HL-60 (cell line): ENCODE measurements at regions not wholly inside any gene's neighbourhood (a gene's known extent, or its start where the extent isn't known, plus 50 kb on each side); places are given as distances from the start of the nearest gene placed in this dataset.

ENCODE experiments used
- DNase-seq, 2 experiments: peaks; one replicate each; pipeline ENCODE4 v3.0.0-alpha.2; 2010 to 2020; ENCODE audit warnings: low read depth in 1 of 2, low spot score in 1 of 2
- H3K27ac ChIP-seq: fragments of 250-450 bp; sonication (Bioruptor Pico); replicated peaks from 2 replicates; pipeline ENCODE4 v1.5.1; 2020; ENCODE audit warnings: mild to moderate bottlenecking, moderate library complexity
- H3K27me3 ChIP-seq: fragments of 250-450 bp; sonication (Bioruptor Pico); 2 replicates; pipeline ENCODE4 v1.5.1; 2021; ENCODE audit warnings: mild to moderate bottlenecking, moderate library complexity; ENCODE audit not compliant: insufficient read depth, poor library complexity, severe bottlenecking
- H3K4me3 ChIP-seq: replicated peaks from 2 replicates; pipeline ENCODE4 v1.5.1; 2011; ENCODE audit warnings: mild to moderate bottlenecking, control low read depth, low read length; ENCODE audit not compliant: insufficient read depth
- CTCF ChIP-seq: IDR thresholded peaks from one replicate; pipeline ENCODE4 v1.5.1; 2011; ENCODE audit warnings: low read length, control low read depth, inconsistent platforms; ENCODE audit not compliant: insufficient read depth
- GABPA ChIP-seq: IDR thresholded peaks from 2 replicates; pipeline ENCODE4 v1.6.1; 2012; ENCODE audit warnings: low read depth
- POLR2AphosphoS5 ChIP-seq: IDR thresholded peaks from 2 replicates; pipeline ENCODE4 v1.6.1; 2012; ENCODE audit warnings: low read depth
- SPI1 ChIP-seq: IDR thresholded peaks from 2 replicates; pipeline ENCODE4 v1.6.1; 2012; ENCODE audit warnings: low read depth, mild to moderate bottlenecking, borderline replicate concordance
- TF ChIP-seq, protein P1 (sequence below): IDR thresholded peaks from 2 replicates; pipeline ENCODE4 v1.6.1; 2012; ENCODE audit warnings: low read depth; ENCODE audit not compliant: insufficient replicate concordance

- no peak for DNase-seq
- Histone ChIP-seq H3K27me3 (peaks cover 3% of the 10 kb centered on the region), H3K27ac (no peak overlapping the region), H3K4me3 (no peak overlapping the region)
- TF ChIP-seq, protein P1, sequence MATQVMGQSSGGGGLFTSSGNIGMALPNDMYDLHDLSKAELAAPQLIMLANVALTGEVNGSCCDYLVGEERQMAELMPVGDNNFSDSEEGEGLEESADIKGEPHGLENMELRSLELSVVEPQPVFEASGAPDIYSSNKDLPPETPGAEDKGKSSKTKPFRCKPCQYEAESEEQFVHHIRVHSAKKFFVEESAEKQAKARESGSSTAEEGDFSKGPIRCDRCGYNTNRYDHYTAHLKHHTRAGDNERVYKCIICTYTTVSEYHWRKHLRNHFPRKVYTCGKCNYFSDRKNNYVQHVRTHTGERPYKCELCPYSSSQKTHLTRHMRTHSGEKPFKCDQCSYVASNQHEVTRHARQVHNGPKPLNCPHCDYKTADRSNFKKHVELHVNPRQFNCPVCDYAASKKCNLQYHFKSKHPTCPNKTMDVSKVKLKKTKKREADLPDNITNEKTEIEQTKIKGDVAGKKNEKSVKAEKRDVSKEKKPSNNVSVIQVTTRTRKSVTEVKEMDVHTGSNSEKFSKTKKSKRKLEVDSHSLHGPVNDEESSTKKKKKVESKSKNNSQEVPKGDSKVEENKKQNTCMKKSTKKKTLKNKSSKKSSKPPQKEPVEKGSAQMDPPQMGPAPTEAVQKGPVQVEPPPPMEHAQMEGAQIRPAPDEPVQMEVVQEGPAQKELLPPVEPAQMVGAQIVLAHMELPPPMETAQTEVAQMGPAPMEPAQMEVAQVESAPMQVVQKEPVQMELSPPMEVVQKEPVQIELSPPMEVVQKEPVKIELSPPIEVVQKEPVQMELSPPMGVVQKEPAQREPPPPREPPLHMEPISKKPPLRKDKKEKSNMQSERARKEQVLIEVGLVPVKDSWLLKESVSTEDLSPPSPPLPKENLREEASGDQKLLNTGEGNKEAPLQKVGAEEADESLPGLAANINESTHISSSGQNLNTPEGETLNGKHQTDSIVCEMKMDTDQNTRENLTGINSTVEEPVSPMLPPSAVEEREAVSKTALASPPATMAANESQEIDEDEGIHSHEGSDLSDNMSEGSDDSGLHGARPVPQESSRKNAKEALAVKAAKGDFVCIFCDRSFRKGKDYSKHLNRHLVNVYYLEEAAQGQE = no peak
- TF ChIP-seq POLR2AphosphoS5 = no peak
- no peak for TF ChIP-seq GABPA
- TF ChIP-seq SPI1 = no peak
- no peak for TF ChIP-seq CTCF
Observed at GRCh38 chr11:33646629-33647028, 54.0 kb downstream of the C11orf91 start.

DNA sequence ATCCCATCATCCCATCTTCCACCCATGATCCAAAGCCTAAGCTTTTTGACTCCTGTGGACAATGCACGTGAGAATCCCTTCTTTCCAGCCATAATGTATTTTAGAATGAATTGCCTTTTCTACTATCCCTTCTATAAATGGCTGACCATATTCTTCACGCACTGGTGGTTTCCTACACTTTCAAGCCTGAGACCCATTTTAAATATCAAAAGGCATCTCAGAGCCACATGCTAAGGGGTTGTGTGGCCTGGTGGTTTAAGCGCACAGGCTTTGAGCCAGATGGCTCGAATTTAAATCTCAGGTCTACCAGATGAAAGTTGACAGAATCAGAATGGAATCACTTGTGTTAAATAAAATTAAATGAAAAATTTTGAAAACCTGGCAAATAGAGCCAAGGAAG lies 54.5 kb downstream of the C11orf91 start:
- Histone ChIP-seq H3K27ac (no peak overlapping the region), H3K27me3 (peaks cover 4% of the 10 kb centered on the region), H3K4me3 (no peak overlapping the region)
- DNase-seq = no peak
- TF ChIP-seq, protein P1 = no peak

- Histone ChIP-seq H3K27ac (no peak overlapping the region), H3K4me3 (no peak overlapping the region), H3K27me3 (peaks cover 6% of the 10 kb centered on the region)
- DNase-seq = no peak
- TF ChIP-seq, protein P1 = no peak
Observed at GRCh38 chr11:33645686-33646085, 54.9 kb downstream of the C11orf91 start.

DNA sequence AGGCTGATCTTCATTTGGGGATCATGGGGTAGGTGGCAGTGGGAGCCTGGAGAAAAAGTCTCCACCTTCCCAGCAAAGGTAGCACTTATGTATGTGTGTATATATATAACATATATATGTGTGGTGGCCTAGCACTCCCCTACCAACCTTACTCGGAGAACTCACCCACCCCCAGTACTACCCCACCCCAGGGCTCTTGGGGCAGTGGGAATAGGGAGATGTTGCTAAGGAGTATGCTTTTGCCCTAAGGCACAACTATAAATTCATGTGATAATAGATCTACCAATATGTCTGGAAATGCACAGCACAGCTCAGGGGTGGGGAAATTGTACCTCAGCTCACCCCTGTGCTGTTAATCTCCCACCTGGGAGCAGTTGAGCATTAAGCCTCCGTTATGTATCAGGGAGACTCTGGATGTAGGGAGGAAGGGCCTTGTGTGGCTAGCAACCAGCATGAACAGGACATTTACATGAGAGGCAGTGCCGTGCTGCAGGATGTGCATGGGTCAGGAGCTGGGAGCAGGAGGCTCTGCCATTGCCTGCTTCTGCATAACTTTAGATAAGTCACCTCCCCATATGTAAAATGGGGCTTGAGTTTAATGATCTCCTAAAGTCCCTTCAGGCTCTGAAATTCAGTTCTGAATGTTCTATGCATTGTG lies 57.3 kb downstream of the C11orf91 start:
- no peak for TF ChIP-seq POLR2AphosphoS5
- TF ChIP-seq, protein P1 = no peak
- TF ChIP-seq SPI1 = no peak
- no peak for TF ChIP-seq CTCF
- no peak for TF ChIP-seq GABPA
- H3K27me3 ChIP-seq = peaks cover 6% of the 10 kb centered on the region
- H3K4me3 ChIP-seq = no peak overlapping the region
- DNase-seq = no peak
- no peak overlapping the region for H3K27ac ChIP-seq
